Osteocyte (in vitro differentiated cells): ENCODE measurements at regions not wholly inside any gene's neighbourhood (a gene's known extent, or its start where the extent isn't known, plus 50 kb on each side); places are given as distances from the start of the nearest gene placed in this dataset.

Experiments used
- DNase-seq: peaks from one replicate; pipeline ENCODE4 v3.0.0; 2021; ENCODE audit warnings: mixed read lengths; ENCODE audit not compliant: unreplicated experiment; ENCODE audit errors: extremely low spot score
- H3K27ac Mint-ChIP-seq: one replicate; pipeline ENCODE4 v1.8.0; 2021; ENCODE audit warnings: mild to moderate bottlenecking, mixed read lengths; ENCODE audit not compliant: unreplicated experiment
- H3K27me3 Mint-ChIP-seq: one replicate; pipeline ENCODE4 v1.8.0; 2021; ENCODE audit warnings: mixed read lengths; ENCODE audit not compliant: unreplicated experiment
- H3K36me3 Mint-ChIP-seq: one replicate; pipeline ENCODE4 v1.8.0; 2021; ENCODE audit warnings: mixed read lengths; ENCODE audit not compliant: unreplicated experiment
- H3K4me1 Mint-ChIP-seq: one replicate; pipeline ENCODE4 v1.8.0; 2021; ENCODE audit warnings: mixed read lengths; ENCODE audit not compliant: unreplicated experiment
- H3K4me3 Mint-ChIP-seq: one replicate; pipeline ENCODE4 v1.8.0; 2021; ENCODE audit warnings: mild to moderate bottlenecking, moderate library complexity, mixed read lengths; ENCODE audit not compliant: unreplicated experiment
- H3K9me3 Mint-ChIP-seq: one replicate; pipeline ENCODE4 v1.8.0; 2021; ENCODE audit warnings: mixed read lengths; ENCODE audit not compliant: unreplicated experiment
- CTCF ChIP-seq: fragments of 200-600 bp; sonication (generic); IDR thresholded peaks from 2 replicates; pipeline ENCODE4 v1.5.0; 2021; ENCODE audit warnings: antibody characterized with exemption, mild to moderate bottlenecking, moderate library complexity

- no peak for TF ChIP-seq CTCF
- Mint-ChIP-seq H3K4me1 (no peaks in the 10 kb centered on the region), H3K27ac (no peak overlapping the region), H3K36me3 (no peaks in the 10 kb centered on the region), H3K9me3 (no peaks in the 10 kb centered on the region), H3K27me3 (no peaks in the 10 kb centered on the region), H3K4me3 (no peak overlapping the region)
- no peak for DNase-seq
Measured at GRCh38 chr20:5372371-5372770, 55.6 kb upstream of the PROKR2 start.

- H3K27ac Mint-ChIP-seq: no peak overlapping the region
- H3K9me3 Mint-ChIP-seq: peaks cover 4% of the 10 kb centered on the region
- H3K27me3 Mint-ChIP-seq: no peaks in the 10 kb centered on the region
- H3K36me3 Mint-ChIP-seq: no peaks in the 10 kb centered on the region
- DNase-seq: no peak
- H3K4me1 Mint-ChIP-seq: no peaks in the 10 kb centered on the region
- TF ChIP-seq CTCF: no peak
- no peak overlapping the region for H3K4me3 Mint-ChIP-seq
Measured at GRCh38 chr20:5369629-5370028, 52.9 kb upstream of the PROKR2 start.
